ENCODE measurements at regions not wholly inside any gene's neighbourhood (a gene's known extent, or its start where the extent isn't known, plus 50 kb on each side); places are given as distances from the start of the nearest gene placed in this dataset.

DNA sequence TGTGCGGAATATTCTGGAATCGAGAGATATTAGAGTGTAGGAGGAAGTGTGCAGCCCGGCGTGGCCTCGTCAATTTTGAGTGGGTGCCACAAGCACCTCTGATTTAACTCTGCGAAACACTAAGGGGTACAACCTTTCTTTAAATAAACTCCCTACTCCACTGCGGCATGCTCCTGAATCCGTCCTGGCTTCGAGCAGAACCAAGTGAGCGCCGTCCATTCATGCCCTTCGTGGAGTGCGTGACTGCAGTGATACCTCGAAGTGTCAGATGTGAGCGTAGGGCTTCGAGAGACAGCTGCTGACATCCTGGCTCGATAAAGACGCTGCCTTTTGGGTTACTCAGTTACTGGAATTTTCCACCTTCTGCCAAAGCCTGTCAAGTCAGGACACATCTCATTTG lies 128.8 kb downstream of the FOXL1 start:
- Mint-ChIP-seq H3K9me3 (no peaks in the 10 kb centered on the region), H3K4me3 (no peak overlapping the region), H3K36me3 (no peaks in the 10 kb centered on the region), H3K27me3 (peaks cover 11 to 18% of the 10 kb centered on the region in 2 donors), H3K4me1 (ENCODE audit: low read depth in 2 of 2) (peaks cover 0 to 3% of the 10 kb centered on the region in 2 donors), H3K27ac (no peak overlapping the region)
- no peak for ATAC-seq
- DNase-seq (ENCODE audit: low spot score), result no peak

DNA sequence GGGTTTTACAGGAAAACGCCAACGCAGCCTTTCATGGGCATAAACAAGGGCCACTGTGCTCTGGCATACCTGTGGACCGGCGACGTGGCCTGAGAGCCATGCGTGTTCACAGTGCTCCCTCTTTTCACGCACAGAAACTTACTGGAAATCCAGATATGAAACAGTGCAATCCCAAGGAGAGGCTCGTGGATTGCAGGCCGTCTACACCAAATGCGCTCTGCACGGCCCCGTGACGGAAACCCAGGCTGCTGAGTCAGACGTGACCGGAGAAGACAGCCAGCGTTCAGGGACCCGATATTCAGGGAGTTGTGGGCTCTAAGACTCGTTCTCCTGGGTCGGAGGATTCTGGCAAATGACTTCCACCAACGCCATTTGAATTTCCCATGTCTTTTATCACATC lies 129.2 kb downstream of the FOXL1 start:
- Mint-ChIP-seq H3K4me3 (no peak overlapping the region), H3K27ac (no peak overlapping the region), H3K9me3 (no peaks in the 10 kb centered on the region), H3K36me3 (no peaks in the 10 kb centered on the region), H3K27me3 (peaks cover 11 to 18% of the 10 kb centered on the region in 2 donors), H3K4me1 (ENCODE audit: low read depth in 2 of 2) (peaks cover 0 to 3% of the 10 kb centered on the region in 2 donors)
- ATAC-seq, result no peak
- no peak for DNase-seq (ENCODE audit: low spot score)

DNA sequence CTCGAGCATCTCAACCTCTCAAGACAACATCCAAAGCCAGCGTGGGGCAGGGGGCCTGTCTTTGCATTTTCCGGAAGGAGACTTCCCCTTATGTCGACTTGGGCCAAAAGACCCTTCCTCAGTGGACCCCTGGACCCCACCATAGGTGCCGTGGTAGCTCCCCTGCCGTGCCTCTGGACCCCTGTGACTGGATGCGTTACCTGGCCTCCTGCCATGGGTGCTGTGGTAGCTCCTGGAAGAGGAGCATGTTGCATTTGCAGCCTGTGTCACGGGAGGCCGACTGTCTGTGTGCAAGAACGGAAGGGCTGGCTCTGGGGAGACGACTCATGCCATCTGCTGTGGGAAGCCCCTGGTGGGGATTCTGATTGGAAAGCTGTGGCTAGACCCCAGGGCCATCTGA lies 130.1 kb downstream of the FOXL1 start:
- Mint-ChIP-seq H3K4me1 (ENCODE audit: low read depth in 2 of 2) (peaks cover 0 to under 1% of the 10 kb centered on the region in 2 donors), H3K27ac (no peak overlapping the region), H3K36me3 (no peaks in the 10 kb centered on the region), H3K9me3 (no peaks in the 10 kb centered on the region), H3K4me3 (no peak overlapping the region), H3K27me3 (peaks cover 11 to 18% of the 10 kb centered on the region in 2 donors)
- DNase-seq (ENCODE audit: low spot score) (no peak), ATAC-seq (no peak)

DNA sequence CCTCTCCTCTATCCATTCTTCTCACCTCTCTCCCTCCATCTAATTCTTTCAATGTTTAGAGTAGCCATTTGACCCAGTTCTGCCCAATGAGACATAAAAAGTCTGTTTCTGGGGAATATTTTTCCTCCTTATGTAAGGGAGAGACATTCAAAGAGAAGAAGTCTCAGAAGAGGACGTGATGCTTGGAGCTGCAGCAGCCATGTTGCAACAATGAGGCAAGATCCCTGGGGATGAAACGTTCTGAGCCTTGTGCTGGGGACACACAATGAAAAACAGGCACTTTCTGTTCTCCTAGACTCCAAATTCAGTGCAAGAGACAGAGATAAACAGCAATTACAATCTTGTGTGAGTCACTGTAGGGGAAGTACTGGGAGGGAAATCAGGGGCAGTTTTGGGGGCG lies 130.8 kb downstream of the FOXL1 start:
- no peak for DNase-seq (ENCODE audit: low spot score)
- no peak overlapping the region for H3K4me3 Mint-ChIP-seq
- H3K27me3 Mint-ChIP-seq, result peaks cover 11 to 18% of the 10 kb centered on the region in 2 donors
- H3K4me1 Mint-ChIP-seq (ENCODE audit: low read depth in 2 of 2), result no peaks in the 10 kb centered on the region
- no peaks in the 10 kb centered on the region for H3K36me3 Mint-ChIP-seq
- H3K9me3 Mint-ChIP-seq, result no peaks in the 10 kb centered on the region
- no peak for ATAC-seq
- no peak overlapping the region for H3K27ac Mint-ChIP-seq

DNA sequence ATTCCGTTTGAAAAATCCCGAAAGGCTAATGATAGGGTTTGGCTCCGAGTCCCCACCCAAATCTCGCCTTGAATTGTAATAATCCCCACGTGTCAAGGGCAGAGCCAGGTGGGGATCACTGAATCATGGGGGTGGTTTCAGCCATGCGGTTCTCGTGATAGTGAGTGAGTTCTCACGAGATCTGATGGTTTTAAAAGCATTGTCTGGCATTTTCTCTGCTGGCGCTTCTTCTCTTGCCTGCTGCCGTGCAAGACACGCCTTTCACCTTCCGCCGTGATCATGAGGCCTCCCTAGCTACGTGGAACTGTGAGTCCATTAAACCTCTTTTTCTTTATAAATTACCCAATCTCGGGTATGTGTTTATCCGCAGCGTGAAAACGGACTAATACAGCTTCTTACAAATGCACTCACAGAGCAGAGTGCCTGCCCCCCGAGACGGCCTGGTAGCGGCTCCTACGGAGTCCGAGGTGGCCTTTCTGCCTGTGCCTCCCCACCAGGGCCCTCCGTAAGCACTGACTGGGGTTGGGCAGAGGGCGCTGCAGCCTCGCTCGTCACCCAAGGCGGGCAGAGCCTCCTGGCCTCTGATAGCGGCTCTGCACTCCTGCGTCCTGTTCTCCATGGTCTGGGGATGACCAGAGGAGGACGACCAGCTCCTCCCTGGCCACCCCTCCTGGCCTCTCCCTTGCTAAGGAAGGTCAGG lies 131.7 kb downstream of the FOXL1 start:
- H3K4me3 Mint-ChIP-seq, result no peak overlapping the region
- no peaks in the 10 kb centered on the region for H3K9me3 Mint-ChIP-seq

DNA sequence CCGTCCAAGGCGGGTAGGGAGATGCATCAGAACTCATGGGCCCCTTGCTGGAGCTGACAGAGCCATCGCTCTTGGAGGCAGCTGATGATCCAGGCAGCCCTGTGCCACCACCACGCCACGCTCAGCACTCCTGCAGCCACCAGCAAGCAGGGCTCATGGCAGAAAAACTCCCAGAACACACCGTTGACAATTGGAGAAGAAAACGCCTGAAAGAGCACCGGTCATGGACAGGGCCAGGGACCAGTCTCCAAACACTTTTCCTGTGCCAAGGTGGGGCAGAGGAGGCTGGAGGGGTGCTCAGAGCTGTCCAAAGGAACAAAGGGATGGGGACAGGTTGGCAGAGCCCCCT lies 132.2 kb downstream of the FOXL1 start:
- no peak overlapping the region for H3K27ac Mint-ChIP-seq
- H3K4me3 Mint-ChIP-seq, result no peak overlapping the region
- no peaks in the 10 kb centered on the region for H3K9me3 Mint-ChIP-seq
- H3K36me3 Mint-ChIP-seq, result no peaks in the 10 kb centered on the region
- no peak for DNase-seq (ENCODE audit: low spot score)
- no peaks in the 10 kb centered on the region for H3K4me1 Mint-ChIP-seq (ENCODE audit: low read depth in 2 of 2)
- peaks cover 12 to 19% of the 10 kb centered on the region in 2 donors for H3K27me3 Mint-ChIP-seq
- ATAC-seq, result no peak

More for the DNA sequence above, 131.7 kb downstream of the FOXL1 start:
- H3K4me1 Mint-ChIP-seq (ENCODE audit: low read depth in 2 of 2), result no peaks in the 10 kb centered on the region
- H3K27me3 Mint-ChIP-seq, result peaks cover 11 to 18% of the 10 kb centered on the region in 2 donors
- H3K36me3 Mint-ChIP-seq, result no peaks in the 10 kb centered on the region
- ATAC-seq (no peak), DNase-seq (ENCODE audit: low spot score) (no peak)
- no peak overlapping the region for H3K27ac Mint-ChIP-seq

DNA sequence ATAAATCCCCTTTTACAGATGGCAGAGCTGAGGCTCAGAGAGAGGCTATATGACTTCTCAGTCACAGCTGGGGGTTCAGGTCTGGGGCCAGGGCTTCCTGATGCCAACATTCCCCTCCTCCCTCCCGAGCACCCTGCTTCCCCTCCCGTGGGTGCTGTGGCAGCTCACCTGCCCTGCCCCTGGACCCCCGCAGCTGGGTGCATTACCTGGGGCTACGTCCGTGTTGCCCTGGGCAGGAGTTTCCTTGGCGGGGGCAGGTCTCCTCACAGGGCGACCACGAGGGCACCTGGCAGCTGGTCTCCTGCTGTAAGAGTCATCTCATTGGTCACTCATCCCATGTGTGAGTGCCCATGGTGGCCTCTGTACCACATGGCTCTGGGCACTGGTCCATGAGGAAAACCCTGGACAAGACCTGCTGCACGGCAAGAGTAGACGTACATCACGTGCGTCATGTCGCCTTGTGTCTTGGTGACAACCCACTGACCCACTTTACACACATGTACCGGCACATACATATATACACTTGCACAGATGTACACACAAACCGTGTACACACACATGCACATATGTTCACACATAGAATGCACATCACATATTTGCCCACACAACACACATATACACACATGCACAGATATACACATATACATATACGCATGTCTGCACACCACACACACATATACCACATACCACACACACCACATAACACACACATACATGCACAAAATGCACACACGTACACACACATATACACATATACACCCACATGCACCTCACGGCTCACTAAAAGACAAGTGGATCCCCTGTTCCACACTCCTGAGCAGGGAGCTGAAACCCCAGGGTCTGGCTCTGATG lies 134.0 kb downstream of the FOXL1 start:
- Mint-ChIP-seq H3K27ac (no peak overlapping the region), H3K9me3 (no peaks in the 10 kb centered on the region), H3K4me3 (no peak overlapping the region), H3K36me3 (no peaks in the 10 kb centered on the region), H3K4me1 (ENCODE audit: low read depth in 2 of 2) (no peaks in the 10 kb centered on the region), H3K27me3 (peaks cover 16 to 18% of the 10 kb centered on the region in 2 donors)
- DNase-seq (ENCODE audit: low spot score) (no peak), ATAC-seq (peak; percentile 28 to 30)

DNA sequence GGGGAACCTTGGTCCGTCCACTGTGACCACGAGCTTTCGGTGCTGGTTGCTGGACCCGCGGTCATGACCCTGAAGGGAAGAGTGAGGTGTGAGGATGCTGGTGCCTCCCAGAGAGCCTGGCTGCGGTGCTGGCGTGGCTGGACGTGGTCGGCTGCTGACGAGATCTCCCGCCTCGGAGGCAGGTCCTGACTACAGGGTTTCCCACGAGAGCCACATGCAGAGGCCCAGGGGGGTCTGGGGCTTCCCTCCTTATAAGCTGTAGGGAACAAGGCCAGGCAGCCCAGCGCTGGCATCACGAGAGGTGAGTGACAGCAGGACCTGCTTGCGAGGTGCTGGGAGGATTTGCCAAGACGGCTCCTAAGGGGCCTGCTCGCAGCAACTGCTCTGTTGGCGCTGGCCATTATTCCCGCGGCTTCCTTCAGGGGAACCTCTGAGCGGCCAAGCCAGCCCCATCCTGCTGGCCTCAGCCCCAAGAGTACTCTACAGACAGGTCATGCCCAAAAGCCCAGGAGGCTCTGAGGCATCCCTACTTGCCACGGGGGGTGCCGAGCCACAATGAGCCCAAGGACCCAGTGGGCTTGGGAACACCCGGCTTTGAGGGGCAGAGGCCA lies 134.8 kb downstream of the FOXL1 start:
- H3K27ac Mint-ChIP-seq, result no peak overlapping the region
- H3K4me1 Mint-ChIP-seq (ENCODE audit: low read depth in 2 of 2), result peaks cover 0 to 2% of the 10 kb centered on the region in 2 donors
- ATAC-seq, result no peak
- no peak for DNase-seq (ENCODE audit: low spot score)
- H3K27me3 Mint-ChIP-seq, result peaks cover 18 to 21% of the 10 kb centered on the region in 2 donors
- H3K4me3 Mint-ChIP-seq, result no peak overlapping the region
- H3K36me3 Mint-ChIP-seq, result no peaks in the 10 kb centered on the region
- H3K9me3 Mint-ChIP-seq, result no peaks in the 10 kb centered on the region

DNA sequence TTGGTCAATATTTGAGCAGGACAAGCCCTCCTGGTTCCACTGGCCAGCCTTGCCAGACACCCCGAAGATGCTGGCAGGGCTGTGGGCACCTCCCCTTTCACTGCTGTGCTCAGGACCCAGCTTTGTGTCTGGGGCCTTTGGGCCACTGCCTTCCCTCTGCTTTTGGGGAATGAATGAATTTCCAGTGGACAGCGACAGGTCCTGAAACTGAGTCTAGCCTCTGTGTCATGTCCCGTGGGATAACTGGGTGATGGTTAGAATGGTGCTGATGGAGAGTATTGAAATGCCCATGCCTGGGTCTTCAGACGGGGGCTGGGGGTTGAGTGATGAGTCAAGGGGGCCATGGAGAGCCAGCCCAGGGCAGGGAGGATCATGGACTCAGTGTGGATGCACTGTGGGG lies 135.8 kb downstream of the FOXL1 start:
- H3K36me3 Mint-ChIP-seq, result no peaks in the 10 kb centered on the region
- peaks cover 15 to 16% of the 10 kb centered on the region in 2 donors for H3K27me3 Mint-ChIP-seq
- H3K4me3 Mint-ChIP-seq, result no peak overlapping the region
- no peak overlapping the region for H3K27ac Mint-ChIP-seq
- no peak for ATAC-seq
- no peaks in the 10 kb centered on the region for H3K9me3 Mint-ChIP-seq
- no peak for DNase-seq (ENCODE audit: low spot score)
- H3K4me1 Mint-ChIP-seq (ENCODE audit: low read depth in 2 of 2), result peaks cover 0 to 6% of the 10 kb centered on the region in 2 donors

DNA sequence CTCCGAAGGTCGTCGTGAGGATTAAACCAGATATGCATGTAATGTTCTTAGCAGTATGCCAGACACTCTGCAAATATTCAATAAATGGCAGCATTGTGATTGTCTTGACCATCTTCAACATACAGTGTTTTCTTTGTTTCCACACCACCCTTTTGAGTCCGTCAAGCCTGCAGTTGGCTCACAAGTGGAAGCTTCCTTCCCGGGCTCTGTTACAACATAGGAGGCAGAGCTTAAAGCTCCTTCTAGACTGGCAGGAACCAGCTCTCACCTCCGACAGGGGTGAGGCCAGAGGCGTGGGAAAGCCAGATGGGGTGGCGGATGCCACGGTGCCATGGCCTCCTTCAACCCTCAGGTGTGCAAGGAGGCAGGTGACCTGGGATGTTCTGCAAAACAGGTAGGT lies 138.3 kb downstream of the FOXL1 start:
- ATAC-seq, result no peak
- Mint-ChIP-seq H3K36me3 (no peaks in the 10 kb centered on the region), H3K4me1 (ENCODE audit: low read depth in 2 of 2) (peaks cover 0 to 6% of the 10 kb centered on the region in 2 donors), H3K9me3 (no peaks in the 10 kb centered on the region), H3K27ac (no peak overlapping the region), H3K27me3 (peaks cover 14 to 18% of the 10 kb centered on the region in 2 donors), H3K4me3 (no peak overlapping the region)
- DNase-seq (ENCODE audit: low spot score), result no peak

DNA sequence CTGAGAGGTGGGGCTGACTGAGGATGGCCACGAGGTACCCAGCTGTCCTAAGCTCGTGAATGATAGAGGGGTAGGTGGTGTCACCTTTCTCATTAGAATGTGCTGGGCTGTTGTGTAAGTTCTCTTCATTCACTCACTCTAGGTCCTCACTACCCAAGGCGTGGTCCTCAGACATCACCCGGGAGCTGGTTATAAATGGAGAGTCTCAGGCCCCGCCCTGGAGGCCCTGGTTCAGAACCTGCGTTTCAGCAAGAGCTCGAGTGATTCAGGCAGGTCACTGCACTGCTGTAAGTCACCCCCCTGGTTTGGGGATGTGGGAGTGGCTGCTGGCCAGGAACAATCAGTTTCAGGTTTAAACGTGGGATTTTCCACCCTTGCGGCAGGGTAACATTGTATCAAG lies 139.8 kb downstream of the FOXL1 start:
- Mint-ChIP-seq H3K4me3 (no peak overlapping the region), H3K9me3 (no peaks in the 10 kb centered on the region), H3K4me1 (ENCODE audit: low read depth in 2 of 2) (peaks cover 0 to 6% of the 10 kb centered on the region in 2 donors), H3K27ac (no peak overlapping the region), H3K27me3 (peaks cover 13 to 24% of the 10 kb centered on the region in 2 donors), H3K36me3 (no peaks in the 10 kb centered on the region)
- ATAC-seq, result peak; percentile 15 to 57
- DNase-seq (ENCODE audit: low spot score), result no peak

DNA sequence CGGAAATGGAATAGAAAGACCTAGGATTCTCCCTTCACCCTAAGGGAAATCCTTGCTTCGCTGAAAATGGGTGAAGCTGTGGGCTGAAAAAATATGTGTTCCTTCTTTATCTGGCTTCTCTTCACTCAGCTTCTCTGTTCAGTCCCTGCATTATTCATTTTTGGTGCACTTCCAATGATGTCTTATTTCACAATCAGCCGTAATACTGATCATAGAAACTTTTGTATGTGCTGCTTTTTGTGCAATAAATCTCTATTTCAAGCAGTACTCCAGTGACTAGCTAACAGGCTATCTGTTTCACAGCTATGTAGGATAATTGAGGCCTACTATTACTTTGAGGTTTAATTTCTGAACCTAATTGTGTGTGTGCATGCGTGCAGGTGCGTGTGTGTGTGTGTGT lies 144.6 kb downstream of the FOXL1 start:
- Mint-ChIP-seq H3K36me3 (no peaks in the 10 kb centered on the region), H3K9me3 (no peaks in the 10 kb centered on the region)

DNA sequence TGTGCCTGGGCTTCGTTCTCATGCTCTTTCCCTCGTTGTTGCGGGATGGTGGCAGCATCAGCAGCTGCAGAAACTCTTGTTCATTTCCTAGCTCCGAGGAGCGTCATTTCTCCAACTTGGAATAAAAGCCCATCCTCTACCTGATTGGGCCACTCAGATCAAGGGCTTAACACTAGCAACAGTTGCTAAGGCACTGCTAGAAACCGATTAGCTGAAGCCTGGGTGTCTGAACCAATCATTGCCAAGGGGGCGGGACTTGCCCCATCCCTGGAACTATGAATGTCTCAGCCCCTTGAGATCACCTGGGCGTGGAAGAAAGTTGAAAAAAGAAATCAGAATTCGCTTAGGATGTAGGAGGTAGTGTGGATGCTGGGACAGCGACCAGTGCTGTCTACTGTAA lies 145.3 kb downstream of the FOXL1 start:
- no peaks in the 10 kb centered on the region for H3K4me1 Mint-ChIP-seq (ENCODE audit: low read depth in 2 of 2)
- peaks cover 19 to 33% of the 10 kb centered on the region in 2 donors for H3K27me3 Mint-ChIP-seq
- no peaks in the 10 kb centered on the region for H3K9me3 Mint-ChIP-seq
- no peak for ATAC-seq
- H3K4me3 Mint-ChIP-seq, result no peak overlapping the region
- H3K36me3 Mint-ChIP-seq, result no peaks in the 10 kb centered on the region
- DNase-seq (ENCODE audit: low spot score), result no peak
- H3K27ac Mint-ChIP-seq, result no peak overlapping the region

More for the DNA sequence above, 144.6 kb downstream of the FOXL1 start:
- DNase-seq (ENCODE audit: low spot score) (no peak), ATAC-seq (no peak)
- peaks cover 14 to 28% of the 10 kb centered on the region in 2 donors for H3K27me3 Mint-ChIP-seq
- H3K4me3 Mint-ChIP-seq, result no peak overlapping the region
- peaks cover 0 to 5% of the 10 kb centered on the region in 2 donors for H3K4me1 Mint-ChIP-seq (ENCODE audit: low read depth in 2 of 2)
- H3K27ac Mint-ChIP-seq, result no peak overlapping the region

DNA sequence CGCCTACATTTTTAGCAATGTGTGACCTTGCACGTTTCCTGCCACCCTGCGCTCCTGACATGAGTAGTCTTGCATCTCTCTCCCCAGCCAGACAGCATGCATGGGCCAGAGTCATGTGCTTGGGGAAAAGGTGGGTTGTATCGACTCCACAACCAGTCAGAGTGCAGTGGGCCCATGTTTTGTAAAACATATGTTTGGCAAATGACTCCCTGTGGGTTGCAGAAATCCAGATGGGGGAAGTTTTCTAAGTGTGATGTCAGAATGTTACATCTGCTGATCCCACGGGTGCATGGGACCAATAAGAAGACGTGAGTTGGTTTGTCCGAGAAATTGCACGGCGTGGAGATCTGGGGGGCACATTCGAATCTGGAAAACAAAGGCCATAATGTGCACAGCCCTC lies 147.1 kb downstream of the FOXL1 start:
- Mint-ChIP-seq H3K9me3 (no peaks in the 10 kb centered on the region), H3K27me3 (peaks cover 25 to 37% of the 10 kb centered on the region in 2 donors), H3K4me3 (no peak overlapping the region), H3K4me1 (ENCODE audit: low read depth in 2 of 2) (no peaks in the 10 kb centered on the region), H3K27ac (no peak overlapping the region), H3K36me3 (no peaks in the 10 kb centered on the region)
- DNase-seq (ENCODE audit: low spot score) (no peak), ATAC-seq (no peak)

Data from natural killer cell treated with Interleukin-12 subunit alpha and Interleukin-12 subunit beta and Interleukin-15 and Interleukin-18, amount 100 ng/mL, for 72 hours (primary cell).